ENCODE measurements at regions not wholly inside any gene's neighbourhood (a gene's known extent, or its start where the extent isn't known, plus 50 kb on each side); places are given as distances from the start of the nearest gene placed in this dataset.

DNA sequence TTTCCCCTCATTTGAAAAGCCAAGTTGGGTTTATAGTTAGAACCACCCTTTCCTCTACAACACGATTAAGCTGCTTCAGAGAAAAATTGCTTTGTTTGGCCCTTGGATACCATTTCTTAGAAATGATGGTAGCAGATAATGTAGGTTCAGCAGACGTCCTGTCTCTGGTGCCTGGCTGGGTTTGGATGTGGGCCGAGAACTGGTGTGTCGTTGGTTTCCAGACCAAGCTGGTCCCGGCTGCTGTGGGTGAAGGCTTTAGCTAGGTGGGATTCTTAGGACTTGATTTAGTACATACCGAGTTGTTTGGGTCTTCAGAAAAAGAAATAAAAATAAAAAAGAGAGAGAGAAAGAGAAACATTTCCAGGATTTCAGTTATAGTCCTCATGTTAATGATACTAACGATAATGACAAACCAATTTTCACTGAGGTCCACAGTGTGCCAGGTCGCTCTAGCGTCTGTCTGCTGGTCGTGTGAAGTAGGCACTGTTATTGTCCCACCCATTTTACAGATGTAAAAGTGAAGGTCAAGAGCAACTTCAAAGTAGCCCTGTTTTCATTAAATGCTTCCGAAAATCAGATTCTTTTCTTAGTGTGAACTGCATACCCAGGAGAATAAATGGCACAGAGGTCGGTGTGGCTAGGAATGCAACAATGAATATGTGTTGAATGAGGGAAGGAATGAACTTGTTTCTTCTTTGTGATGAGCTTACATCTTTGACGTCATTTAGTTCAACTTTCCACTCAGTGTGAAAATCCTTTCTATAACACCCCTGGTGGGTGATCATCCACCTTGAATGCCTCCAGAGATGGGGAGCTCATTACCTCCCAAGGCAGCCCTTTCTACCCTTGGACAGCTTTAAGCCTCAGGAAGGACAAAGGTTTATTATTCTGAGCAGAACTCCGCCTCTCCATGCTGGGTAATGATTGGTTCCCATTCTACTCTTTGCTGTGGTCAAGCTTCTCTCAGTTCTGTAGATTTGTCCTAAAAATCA, 115.9 kb downstream of the INHBB start:
- intact Hi-C loops (cut with DNase I), result no loop called here
- no peak overlapping the region for H3K4me3 ChIP-seq (ENCODE audit: low read length)
- H3K9me3 ChIP-seq (ENCODE audit: control insufficient read depth, low read length), result peaks cover 2% of the 10 kb centered on the region
- H3K27ac ChIP-seq (ENCODE audit: low read length), result no peak overlapping the region
- peaks cover 3% of the 10 kb centered on the region for H3K4me1 ChIP-seq (ENCODE audit: control insufficient read depth, insufficient read depth, low read length)
- WGBS, result 76% methylated on average over 14 of the region's 14 CpGs
- H3K27me3 ChIP-seq (ENCODE audit: control insufficient read depth, insufficient read depth), result no peaks in the 10 kb centered on the region
- peak in 1 of 2 donors; percentile 47 for ATAC-seq
- DNase-seq, result peak in 1 of 3 donors; percentile 67

DNA sequence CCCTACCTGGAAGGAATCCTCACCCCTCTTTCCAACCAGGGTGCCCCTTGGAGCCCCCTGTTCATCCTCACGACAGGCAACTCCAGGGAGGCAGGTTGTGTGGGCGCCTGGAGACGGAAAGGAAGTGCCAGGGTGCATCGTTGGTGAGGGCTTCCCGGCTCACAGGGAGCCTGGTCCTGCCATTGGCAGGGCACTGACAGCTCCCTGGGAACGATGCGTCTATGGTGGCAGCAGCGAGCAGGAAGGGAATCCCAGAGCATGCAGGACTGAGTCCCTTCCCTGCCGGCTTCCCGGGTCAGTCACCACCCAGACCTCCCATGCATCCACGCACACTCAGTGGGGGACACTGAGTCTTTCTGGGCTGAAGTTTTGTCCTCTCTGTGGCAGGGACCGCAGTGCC, 117.6 kb downstream of the INHBB start:
- 51% methylated on average over 12 of the region's 12 CpGs for WGBS
- no peak for ATAC-seq
- Histone ChIP-seq H3K27ac (ENCODE audit: low read length) (no peak overlapping the region), H3K4me1 (ENCODE audit: control insufficient read depth, insufficient read depth, low read length) (peaks cover 3% of the 10 kb centered on the region), H3K27me3 (ENCODE audit: control insufficient read depth, insufficient read depth) (no peaks in the 10 kb centered on the region), H3K4me3 (ENCODE audit: low read length) (no peak overlapping the region), H3K9me3 (ENCODE audit: control insufficient read depth, low read length) (no peaks in the 10 kb centered on the region)
- DNase-seq, result no peak
- intact Hi-C loops (cut with DNase I), result no loop called here

DNA sequence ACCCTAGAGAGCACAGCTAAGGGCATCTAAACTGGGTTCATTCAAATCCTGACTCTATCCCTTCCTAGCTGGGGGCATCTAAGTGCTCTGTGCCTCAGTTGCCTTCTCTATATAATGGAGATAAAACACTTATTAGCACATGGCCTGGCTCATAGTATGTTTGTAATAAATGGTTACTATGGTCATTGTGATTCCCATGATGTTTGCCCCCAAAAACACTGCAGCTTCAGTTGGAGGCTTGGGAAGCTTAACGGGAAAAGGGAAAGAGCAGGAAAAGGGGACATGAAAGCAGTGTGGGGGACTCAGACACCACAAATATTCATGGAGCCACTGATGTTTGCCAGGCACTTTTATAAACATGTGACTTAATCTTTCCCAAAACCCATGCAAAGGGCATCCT, 118.1 kb downstream of the INHBB start:
- no peak for DNase-seq
- intact Hi-C loops (cut with DNase I), result no loop called here
- H3K4me3 ChIP-seq (ENCODE audit: low read length), result no peak overlapping the region
- H3K27ac ChIP-seq (ENCODE audit: low read length), result no peak overlapping the region
- 63% methylated on average over 1 of the region's 1 CpG for WGBS
- H3K9me3 ChIP-seq (ENCODE audit: control insufficient read depth, low read length), result no peaks in the 10 kb centered on the region
- H3K4me1 ChIP-seq (ENCODE audit: control insufficient read depth, insufficient read depth, low read length), result peaks cover 3% of the 10 kb centered on the region
- no peak for ATAC-seq
- no peaks in the 10 kb centered on the region for H3K27me3 ChIP-seq (ENCODE audit: control insufficient read depth, insufficient read depth)

DNA sequence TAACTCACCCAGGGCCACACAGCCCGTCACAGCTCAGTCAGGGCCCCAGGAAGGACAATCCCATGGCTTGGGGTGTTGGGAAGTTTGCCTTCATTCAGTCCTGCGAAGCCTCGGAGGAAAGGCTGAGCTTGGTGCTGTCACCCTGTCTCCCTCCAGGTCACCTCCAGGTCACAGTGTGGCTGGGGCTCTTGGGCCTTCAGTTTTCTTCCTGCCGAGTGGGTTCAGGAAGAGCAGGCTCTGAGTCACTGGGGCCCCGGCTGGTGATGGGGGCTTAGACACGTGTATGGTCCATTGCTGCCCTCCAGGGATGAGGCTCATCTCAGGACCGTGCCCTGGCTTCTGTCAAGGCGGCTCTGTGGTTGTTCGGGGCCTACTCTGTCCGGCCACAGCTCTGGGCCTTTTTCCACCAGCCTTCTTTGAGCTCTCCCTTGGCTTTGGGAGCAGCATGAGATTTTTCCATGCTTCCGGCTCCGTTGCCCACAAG, 118.6 kb downstream of the INHBB start:
- Histone ChIP-seq H3K4me3 (ENCODE audit: low read length) (no peak overlapping the region), H3K27me3 (ENCODE audit: control insufficient read depth, insufficient read depth) (no peaks in the 10 kb centered on the region), H3K9me3 (ENCODE audit: control insufficient read depth, low read length) (no peaks in the 10 kb centered on the region), H3K27ac (ENCODE audit: low read length) (no peak overlapping the region), H3K4me1 (ENCODE audit: control insufficient read depth, insufficient read depth, low read length) (peaks cover 3% of the 10 kb centered on the region)
- DNase-seq, result no peak
- no peak for ATAC-seq
- WGBS, result 82% methylated on average over 12 of the region's 12 CpGs
- intact Hi-C loops (cut with DNase I), result no loop called here

DNA sequence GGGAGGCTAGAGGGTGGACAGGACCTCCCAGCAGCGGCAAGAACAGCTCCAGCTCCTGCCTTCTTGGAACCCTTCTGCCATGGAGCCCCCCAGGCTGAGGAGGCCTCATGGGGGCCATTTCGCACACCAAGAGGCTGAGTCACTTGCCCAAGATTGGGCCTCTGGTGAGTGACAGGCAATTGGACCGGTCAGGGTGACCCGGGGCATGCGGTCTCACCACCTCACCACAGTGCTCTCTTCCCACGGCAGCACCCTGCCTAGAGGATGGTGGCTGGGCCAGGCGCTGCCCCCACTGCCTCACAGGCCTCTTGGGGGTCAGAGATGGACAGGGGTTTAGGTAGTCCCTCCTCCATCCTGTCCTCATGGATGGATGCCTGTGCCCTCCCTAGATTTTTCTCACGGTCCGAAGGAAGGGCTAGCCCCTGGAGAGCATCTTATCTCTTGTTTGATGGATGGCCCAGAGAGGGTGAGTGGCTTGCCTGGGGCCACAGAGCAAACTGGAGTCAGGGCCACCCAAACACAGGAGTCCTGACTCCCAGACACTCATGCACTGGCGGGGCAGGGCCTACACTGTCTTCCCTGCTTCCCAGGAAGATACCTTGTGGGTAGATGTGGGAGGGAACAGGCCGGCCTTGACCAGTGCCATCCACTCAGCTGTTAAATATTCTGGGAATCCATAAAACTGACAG, 119.2 kb downstream of the INHBB start:
- Histone ChIP-seq H3K4me3 (ENCODE audit: low read length) (no peak overlapping the region), H3K27ac (ENCODE audit: low read length) (no peak overlapping the region), H3K27me3 (ENCODE audit: control insufficient read depth, insufficient read depth) (no peaks in the 10 kb centered on the region), H3K9me3 (ENCODE audit: control insufficient read depth, low read length) (no peaks in the 10 kb centered on the region), H3K4me1 (ENCODE audit: control insufficient read depth, insufficient read depth, low read length) (peaks cover 5% of the 10 kb centered on the region)
- intact Hi-C loops (cut with DNase I), result no loop called here
- WGBS, result 93% methylated on average over 11 of the region's 11 CpGs
- DNase-seq (no peak), ATAC-seq (no peak)

DNA sequence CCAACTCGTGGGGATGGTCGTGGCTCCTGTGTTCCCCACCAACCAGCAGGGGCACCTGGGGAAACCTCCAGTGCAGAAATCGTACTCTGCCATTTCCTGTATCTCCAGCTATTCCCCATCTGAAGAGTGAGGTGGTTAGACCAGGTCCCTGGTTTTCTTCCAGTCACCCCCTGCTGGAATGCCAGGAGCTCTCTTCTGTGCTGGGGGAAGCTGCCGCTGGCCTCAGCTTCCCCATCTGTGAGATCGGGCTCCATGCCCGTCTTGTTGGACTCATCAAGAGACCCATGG, 119.7 kb downstream of the INHBB start:
- H3K4me1 ChIP-seq (ENCODE audit: control insufficient read depth, insufficient read depth, low read length), result peaks cover 9% of the 10 kb centered on the region
- intact Hi-C loops (cut with DNase I), result no loop called here
- ATAC-seq (no peak), DNase-seq (no peak)
- WGBS, result 62% methylated on average over 6 of the region's 6 CpGs
- H3K27me3 ChIP-seq (ENCODE audit: control insufficient read depth, insufficient read depth), result no peaks in the 10 kb centered on the region
- no peak overlapping the region for H3K4me3 ChIP-seq (ENCODE audit: low read length)
- H3K9me3 ChIP-seq (ENCODE audit: control insufficient read depth, low read length), result no peaks in the 10 kb centered on the region
- H3K27ac ChIP-seq (ENCODE audit: low read length), result no peak overlapping the region

DNA sequence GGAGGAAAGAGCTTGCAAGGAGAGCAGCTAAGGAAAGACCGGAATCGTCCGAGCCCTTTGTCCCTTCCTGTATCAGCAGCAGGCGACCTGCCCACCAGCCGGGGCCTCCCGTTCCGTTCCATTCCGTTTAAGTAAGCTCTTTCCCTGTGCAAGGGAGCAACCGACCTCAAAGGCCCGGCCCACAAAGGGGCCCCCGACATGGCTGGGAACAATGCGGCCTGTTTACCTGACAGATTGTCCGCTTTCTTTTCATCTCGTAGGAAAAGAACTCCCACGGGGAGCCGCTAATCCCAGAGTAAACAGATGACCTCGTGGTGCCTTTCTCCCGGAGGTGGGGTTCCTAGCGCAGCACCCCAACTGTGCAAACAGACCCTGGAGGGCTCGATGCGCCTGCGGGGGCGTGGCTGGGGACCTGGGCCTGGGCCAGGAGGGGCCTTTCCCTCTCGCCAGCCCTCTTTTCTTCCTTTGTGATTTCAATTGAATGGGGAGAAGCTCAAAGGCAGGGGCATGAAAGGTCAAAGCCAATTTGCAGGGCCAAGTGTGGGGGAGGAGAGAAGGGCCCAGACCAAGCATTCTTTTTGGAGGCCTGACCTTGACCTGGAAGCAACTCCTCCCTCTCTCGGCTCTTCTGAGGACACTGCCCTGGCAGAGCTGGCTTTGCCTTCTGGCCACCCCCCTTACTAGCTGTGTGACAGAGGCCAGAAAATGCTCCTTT, 120.2 kb downstream of the INHBB start:
- H3K27me3 ChIP-seq (ENCODE audit: control insufficient read depth, insufficient read depth), result no peaks in the 10 kb centered on the region
- intact Hi-C loops (cut with DNase I), result no loop called here
- DNase-seq (no peak), ATAC-seq (peak in 1 of 2 donors; percentile 36)
- H3K4me1 ChIP-seq (ENCODE audit: control insufficient read depth, insufficient read depth, low read length), result peaks cover 12% of the 10 kb centered on the region
- no peaks in the 10 kb centered on the region for H3K9me3 ChIP-seq (ENCODE audit: control insufficient read depth, low read length)
- no peak overlapping the region for H3K4me3 ChIP-seq (ENCODE audit: low read length)
- 44% methylated on average over 25 of the region's 25 CpGs for WGBS
- no peak overlapping the region for H3K27ac ChIP-seq (ENCODE audit: low read length)

DNA sequence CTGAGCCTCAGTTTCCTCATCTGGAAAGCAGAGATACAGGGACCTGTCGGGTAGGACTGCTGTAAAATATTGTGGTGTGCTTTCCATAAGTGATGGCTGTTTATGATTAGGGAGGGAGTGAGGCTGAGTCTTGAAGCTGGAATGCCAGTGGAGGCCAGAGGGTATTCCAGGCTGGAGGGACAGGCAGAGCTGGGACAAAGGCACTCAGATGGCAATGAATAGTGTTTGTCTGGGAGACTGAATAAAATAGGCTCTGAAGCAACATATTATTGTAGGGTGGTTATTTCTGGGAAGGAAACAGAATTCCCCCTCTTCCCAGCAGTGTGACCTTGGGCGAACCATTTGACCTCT, 120.7 kb downstream of the INHBB start:
- intact Hi-C loops (cut with DNase I), result no loop called here
- DNase-seq, result no peak
- no peak for ATAC-seq
- no peak overlapping the region for H3K4me3 ChIP-seq (ENCODE audit: low read length)
- no peaks in the 10 kb centered on the region for H3K9me3 ChIP-seq (ENCODE audit: control insufficient read depth, low read length)
- H3K27me3 ChIP-seq (ENCODE audit: control insufficient read depth, insufficient read depth), result no peaks in the 10 kb centered on the region
- no peak overlapping the region for H3K27ac ChIP-seq (ENCODE audit: low read length)
- H3K4me1 ChIP-seq (ENCODE audit: control insufficient read depth, insufficient read depth, low read length), result peaks cover 12% of the 10 kb centered on the region
- 89% methylated on average over 2 of the region's 2 CpGs for WGBS

DNA sequence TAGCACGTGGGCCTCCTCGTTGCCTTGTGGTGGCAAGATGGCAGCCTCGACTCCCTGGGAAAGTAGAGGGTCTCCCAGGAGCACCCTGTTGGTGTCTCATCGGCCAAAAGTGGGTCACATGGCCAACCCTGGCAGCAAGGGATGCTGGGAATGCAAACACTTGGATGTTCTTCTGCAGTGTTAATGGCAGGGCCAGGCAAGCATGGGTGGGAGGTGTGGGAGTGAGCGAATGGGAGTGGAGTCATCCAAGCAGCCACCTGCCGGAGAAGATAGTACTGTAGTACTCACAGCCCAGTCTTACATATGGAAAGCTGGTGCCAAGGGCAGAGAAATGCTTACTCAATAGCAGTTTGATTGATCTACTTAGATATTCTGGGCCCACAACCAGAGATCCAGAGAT, 122.2 kb downstream of the INHBB start:
- Histone ChIP-seq H3K9me3 (ENCODE audit: control insufficient read depth, low read length) (no peaks in the 10 kb centered on the region), H3K4me1 (ENCODE audit: control insufficient read depth, insufficient read depth, low read length) (peaks cover 12% of the 10 kb centered on the region), H3K4me3 (ENCODE audit: low read length) (no peak overlapping the region), H3K27me3 (ENCODE audit: control insufficient read depth, insufficient read depth) (no peaks in the 10 kb centered on the region), H3K27ac (ENCODE audit: low read length) (no peak overlapping the region)
- 97% methylated on average over 6 of the region's 6 CpGs for WGBS
- intact Hi-C loops (cut with DNase I), result no loop called here
- ATAC-seq, result no peak
- DNase-seq, result no peak

DNA sequence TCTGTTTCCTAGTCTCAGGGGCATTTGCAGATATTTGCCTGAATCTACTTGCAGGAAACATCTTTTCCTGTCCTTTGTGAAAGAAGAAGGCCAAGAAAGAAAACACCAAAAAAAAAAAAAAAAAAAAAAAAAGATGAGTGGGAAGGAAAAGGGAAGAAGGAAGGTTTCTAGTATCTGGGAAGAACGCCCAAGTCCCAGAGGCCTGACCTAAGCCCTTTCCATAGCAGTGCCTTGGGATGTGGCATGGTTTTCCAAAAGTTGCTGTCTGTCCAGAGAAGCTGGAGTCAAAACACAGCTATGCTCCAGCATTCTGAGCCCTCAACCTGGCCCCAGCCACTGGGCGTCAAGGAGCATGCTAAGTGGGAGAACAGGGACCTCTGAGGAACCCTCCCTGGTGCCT, 123.5 kb downstream of the INHBB start:
- WGBS, result 36% methylated on average over 2 of the region's 2 CpGs
- ATAC-seq, result peak; percentile 30 to 34
- Histone ChIP-seq H3K27me3 (ENCODE audit: control insufficient read depth, insufficient read depth) (no peaks in the 10 kb centered on the region), H3K4me3 (ENCODE audit: low read length) (no peak overlapping the region), H3K4me1 (ENCODE audit: control insufficient read depth, insufficient read depth, low read length) (peaks cover 12% of the 10 kb centered on the region), H3K27ac (ENCODE audit: low read length) (peak overlapping the region; percentile 39), H3K9me3 (ENCODE audit: control insufficient read depth, low read length) (no peaks in the 10 kb centered on the region)
- DNase-seq, result peak in 1 of 3 donors; percentile 80
- intact Hi-C loops (cut with DNase I), result no loop called here
